Activated T-cell treated with anti-CD3 and anti-CD28 coated beads, Interleukin-2, amount 50 U/mL, for 72 hours (primary cell): ENCODE measurements at regions not wholly inside any gene's neighbourhood (a gene's known extent, or its start where the extent isn't known, plus 50 kb on each side); places are given as distances from the start of the nearest gene placed in this dataset.
"Not testable (repeated sequence)": the region's sequence is repeated elsewhere in the genome, so short reads cannot be mapped to it uniquely, and the experiment has no call there.

Source experiments
- ATAC-seq, 2 donors: fragments of 150-1000 bp; cut with Tn5 transposase; replicated peaks in 1 of 2; 2 replicates each; pipeline ENCODE4 v1.10.0; 2021; ENCODE audit warnings: moderate library complexity in 2 of 2, mild to moderate bottlenecking in 1 of 2
- DNase-seq, 2 donors: peaks; one replicate each; pipeline ENCODE4 v3.0.0; 2021 to 2022; ENCODE audit warnings: mixed read lengths in 1 of 2
- H3K27ac Mint-ChIP-seq: one replicate; pipeline ENCODE4 v1.8.0; 2022; ENCODE audit warnings: mild to moderate bottlenecking, moderate library complexity, mixed read lengths
- H3K27me3 Mint-ChIP-seq: one replicate; pipeline ENCODE4 v1.8.0; 2022; ENCODE audit warnings: low read depth, mixed read lengths
- H3K36me3 Mint-ChIP-seq, 2 donors: one replicate each; pipeline ENCODE4 v1.8.0; 2022; ENCODE audit warnings: mixed read lengths in 2 of 2, mild to moderate bottlenecking in 1 of 2; ENCODE audit not compliant: insufficient read depth in 2 of 2
- H3K4me1 Mint-ChIP-seq: one replicate; pipeline ENCODE4 v1.8.0; 2022; ENCODE audit warnings: low read depth, mixed read lengths
- H3K4me3 Mint-ChIP-seq, 2 donors: one replicate each; pipeline ENCODE4 v1.8.0; 2022; ENCODE audit warnings: mild to moderate bottlenecking in 2 of 2, mixed read lengths in 2 of 2, moderate library complexity in 2 of 2
- H3K9me3 Mint-ChIP-seq, 2 donors: one replicate each; pipeline ENCODE4 v1.8.0; 2022; ENCODE audit warnings: mixed read lengths in 2 of 2

- no peak overlapping the region for H3K4me3 Mint-ChIP-seq
- peaks cover 0 to 2% of the 10 kb centered on the region in 2 donors for H3K36me3 Mint-ChIP-seq
- no peaks in the 10 kb centered on the region for H3K4me1 Mint-ChIP-seq
- DNase-seq (no peak), ATAC-seq (no peak)
- no peak overlapping the region for H3K27ac Mint-ChIP-seq
- peaks cover 4 to 6% of the 10 kb centered on the region in 2 donors for H3K9me3 Mint-ChIP-seq
- H3K27me3 Mint-ChIP-seq, result no peaks in the 10 kb centered on the region
These were observed 489.8 kb downstream of the TENT5A start for GRCh38 chr6:81262656-81263055.

GRCh38 chr6:81256223-81256622 lies 496.3 kb downstream of the TENT5A start:
- not testable (repeated sequence) for H3K4me3 Mint-ChIP-seq, H3K27ac Mint-ChIP-seq, ATAC-seq, H3K27me3 Mint-ChIP-seq, H3K36me3 Mint-ChIP-seq, DNase-seq, H3K4me1 Mint-ChIP-seq
- peaks cover 7 to 13% of the 10 kb centered on the region in 2 donors for H3K9me3 Mint-ChIP-seq

GRCh38 chr6:81253821-81254220 lies 498.7 kb downstream of the TENT5A start:
- DNase-seq, result no peak
- no peak overlapping the region for H3K27ac Mint-ChIP-seq
- peaks cover 6 to 12% of the 10 kb centered on the region in 2 donors for H3K9me3 Mint-ChIP-seq
- no peaks in the 10 kb centered on the region for H3K4me1 Mint-ChIP-seq
- ATAC-seq, result no peak
- H3K36me3 Mint-ChIP-seq, result peaks cover 1 to 5% of the 10 kb centered on the region in 2 donors
- no peaks in the 10 kb centered on the region for H3K27me3 Mint-ChIP-seq
- H3K4me3 Mint-ChIP-seq, result no peak overlapping the region

GRCh38 chr6:81252231-81252630 lies 500.2 kb downstream of the TENT5A start:
- H3K9me3 Mint-ChIP-seq, result peaks cover 4 to 10% of the 10 kb centered on the region in 2 donors
- no peak for ATAC-seq
- H3K4me3 Mint-ChIP-seq, result no peak overlapping the region
- no peak overlapping the region for H3K27ac Mint-ChIP-seq
- no peaks in the 10 kb centered on the region for H3K4me1 Mint-ChIP-seq
- no peak for DNase-seq
- peaks cover 1 to 5% of the 10 kb centered on the region in 2 donors for H3K36me3 Mint-ChIP-seq
- H3K27me3 Mint-ChIP-seq, result no peaks in the 10 kb centered on the region

DNA sequence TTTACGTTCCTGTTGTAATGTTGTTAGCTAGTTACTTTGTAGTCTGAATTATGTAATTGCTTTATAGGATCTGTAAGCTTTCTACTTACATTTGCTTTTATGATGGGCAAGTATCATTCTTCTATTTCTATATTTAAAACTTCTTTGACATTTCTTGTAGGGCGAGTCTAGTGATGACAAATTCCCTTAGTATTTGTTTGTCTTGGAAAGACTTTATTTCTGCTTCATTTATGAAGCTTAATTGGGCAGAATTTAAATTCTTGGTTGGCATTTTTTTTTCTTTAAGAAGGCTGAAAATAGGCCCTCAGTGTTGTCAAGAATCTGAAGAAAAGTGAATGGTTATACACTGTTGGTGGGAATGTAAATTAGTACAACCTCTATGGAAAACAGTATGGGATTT lies 506.3 kb downstream of the TENT5A start:
- no peaks in the 10 kb centered on the region for H3K4me1 Mint-ChIP-seq
- no peak overlapping the region for H3K4me3 Mint-ChIP-seq
- DNase-seq (no peak), ATAC-seq (no peak)
- no peaks in the 10 kb centered on the region for H3K9me3 Mint-ChIP-seq
- peaks cover 0 to 2% of the 10 kb centered on the region in 2 donors for H3K36me3 Mint-ChIP-seq
- no peak overlapping the region for H3K27ac Mint-ChIP-seq
- no peaks in the 10 kb centered on the region for H3K27me3 Mint-ChIP-seq

GRCh38 chr6:81242624-81243023 lies 509.9 kb downstream of the TENT5A start:
- DNase-seq (no peak), ATAC-seq (no peak)
- Mint-ChIP-seq H3K4me1 (no peaks in the 10 kb centered on the region), H3K36me3 (no peaks in the 10 kb centered on the region), H3K9me3 (no peaks in the 10 kb centered on the region), H3K4me3 (no peak overlapping the region), H3K27me3 (no peaks in the 10 kb centered on the region), H3K27ac (no peak overlapping the region)

GRCh38 chr6:81241126-81242041 lies 511.1 kb downstream of the TENT5A start:
- no peak for DNase-seq
- no peak overlapping the region for H3K4me3 Mint-ChIP-seq

DNA sequence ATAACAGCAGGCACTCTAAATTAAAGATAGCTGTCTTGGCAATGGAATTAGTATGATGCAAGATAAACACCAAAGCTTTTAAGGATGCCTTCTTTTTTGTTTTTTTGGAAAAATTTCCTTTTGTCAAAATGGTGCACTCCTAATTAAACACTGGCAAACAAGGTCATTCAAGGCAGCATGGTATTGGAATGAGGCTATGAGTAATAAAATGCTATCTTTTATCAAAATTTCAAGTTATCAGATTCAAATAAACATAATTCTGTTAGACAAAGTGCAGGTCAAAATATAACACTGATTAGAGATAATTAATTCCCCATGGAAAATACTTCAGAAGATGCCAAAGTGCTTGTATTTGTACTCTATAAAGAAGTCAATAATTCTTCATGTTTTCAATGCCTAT lies 514.1 kb downstream of the TENT5A start:
- no peak overlapping the region for H3K4me3 Mint-ChIP-seq
- no peak overlapping the region for H3K27ac Mint-ChIP-seq
- no peaks in the 10 kb centered on the region for H3K9me3 Mint-ChIP-seq
- H3K27me3 Mint-ChIP-seq, result no peaks in the 10 kb centered on the region
- ATAC-seq, result no peak
- no peak for DNase-seq
- H3K4me1 Mint-ChIP-seq, result no peaks in the 10 kb centered on the region
- H3K36me3 Mint-ChIP-seq, result no peaks in the 10 kb centered on the region

More at GRCh38 chr6:81241126-81242041, 511.1 kb downstream of the TENT5A start:
- ATAC-seq, result no peak
- H3K9me3 Mint-ChIP-seq, result no peaks in the 10 kb centered on the region
- no peaks in the 10 kb centered on the region for H3K36me3 Mint-ChIP-seq
- H3K27me3 Mint-ChIP-seq, result no peaks in the 10 kb centered on the region
- no peak overlapping the region for H3K27ac Mint-ChIP-seq
- H3K4me1 Mint-ChIP-seq, result no peaks in the 10 kb centered on the region

- H3K9me3 Mint-ChIP-seq, result no peaks in the 10 kb centered on the region
- H3K4me1 Mint-ChIP-seq, result no peaks in the 10 kb centered on the region
- no peak overlapping the region for H3K4me3 Mint-ChIP-seq
- ATAC-seq (no peak), DNase-seq (no peak)
- H3K36me3 Mint-ChIP-seq, result no peaks in the 10 kb centered on the region
- no peak overlapping the region for H3K27ac Mint-ChIP-seq
- no peaks in the 10 kb centered on the region for H3K27me3 Mint-ChIP-seq
These were observed 515.3 kb downstream of the TENT5A start for GRCh38 chr6:81237226-81237625.

GRCh38 chr6:81235512-81235911 lies 517.0 kb downstream of the TENT5A start:
- H3K4me3 Mint-ChIP-seq, result no peak overlapping the region
- no peak for DNase-seq
- H3K9me3 Mint-ChIP-seq, result peaks cover 0 to 1% of the 10 kb centered on the region in 2 donors
- H3K4me1 Mint-ChIP-seq, result no peaks in the 10 kb centered on the region
- no peaks in the 10 kb centered on the region for H3K36me3 Mint-ChIP-seq
- no peaks in the 10 kb centered on the region for H3K27me3 Mint-ChIP-seq
- H3K27ac Mint-ChIP-seq, result no peak overlapping the region
- ATAC-seq, result no peak

GRCh38 chr6:81233990-81234389 lies 518.5 kb downstream of the TENT5A start:
- Mint-ChIP-seq H3K27ac (no peak overlapping the region), H3K4me3 (no peak overlapping the region), H3K36me3 (no peaks in the 10 kb centered on the region), H3K4me1 (no peaks in the 10 kb centered on the region), H3K27me3 (no peaks in the 10 kb centered on the region), H3K9me3 (peaks cover 0 to 1% of the 10 kb centered on the region in 2 donors)
- no peak for DNase-seq
- no peak for ATAC-seq

- H3K4me3 Mint-ChIP-seq, result no peak overlapping the region
- peaks cover 0 to 1% of the 10 kb centered on the region in 2 donors for H3K9me3 Mint-ChIP-seq
- H3K27me3 Mint-ChIP-seq, result no peaks in the 10 kb centered on the region
- H3K27ac Mint-ChIP-seq, result no peak overlapping the region
- H3K4me1 Mint-ChIP-seq, result no peaks in the 10 kb centered on the region
- H3K36me3 Mint-ChIP-seq, result no peaks in the 10 kb centered on the region
- ATAC-seq (no peak), DNase-seq (no peak)
These were observed 523.4 kb downstream of the TENT5A start for GRCh38 chr6:81228912-81229555.

DNA sequence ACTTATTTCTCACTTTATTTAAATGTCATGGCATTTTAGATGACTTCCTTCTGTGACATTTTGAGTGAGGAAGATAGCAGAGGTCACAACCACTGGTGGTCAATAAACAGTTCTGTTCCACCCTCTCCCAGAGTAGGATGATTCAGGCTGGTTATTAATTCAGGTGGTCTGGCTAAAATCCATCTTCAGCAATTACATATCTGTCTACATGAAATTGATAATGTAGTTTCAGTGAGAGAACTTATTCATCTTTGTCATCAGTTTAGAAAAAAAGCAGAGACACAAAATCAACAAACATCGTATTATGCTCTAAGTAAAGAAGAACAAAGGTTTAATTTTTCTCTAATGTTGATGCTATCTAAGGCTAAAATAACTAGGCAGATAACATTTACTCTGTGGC lies 525.5 kb downstream of the TENT5A start:
- DNase-seq (no peak), ATAC-seq (no peak)
- Mint-ChIP-seq H3K4me1 (no peaks in the 10 kb centered on the region), H3K27ac (no peak overlapping the region), H3K27me3 (no peaks in the 10 kb centered on the region), H3K9me3 (peaks cover 1 to 4% of the 10 kb centered on the region in 2 donors), H3K36me3 (no peaks in the 10 kb centered on the region), H3K4me3 (no peak overlapping the region)
